Mesenchymal stem cell (in vitro differentiated cells and primary cell): ENCODE measurements at regions not wholly inside any gene's neighbourhood (a gene's known extent, or its start where the extent isn't known, plus 50 kb on each side); places are given as distances from the start of the nearest gene placed in this dataset.

ENCODE experiments used
- DNase-seq: peaks from one replicate; pipeline ENCODE4 v3.0.0-alpha.2; 2013
- H2AFZ ChIP-seq: one replicate; pipeline ENCODE4 v1.6.1; 2013; ENCODE audit warnings: low read depth, mild to moderate bottlenecking, control low read depth, inconsistent platforms, low read length, moderate library complexity
- H2AK5ac ChIP-seq: 2 replicates; pipeline ENCODE4 v1.6.1; 2013; ENCODE audit warnings: low read length, moderate library complexity, mild to moderate bottlenecking, inconsistent platforms; ENCODE audit not compliant: severe bottlenecking
- H2BK120ac ChIP-seq: one replicate; pipeline ENCODE4 v1.6.1; 2013; ENCODE audit warnings: low read depth, mild to moderate bottlenecking, inconsistent platforms, low read length, moderate library complexity
- H2BK12ac ChIP-seq, 2 experiments: one replicate each; pipeline ENCODE4 v1.6.1; 2013; ENCODE audit warnings: inconsistent platforms in 2 of 2, low read length in 2 of 2, mild to moderate bottlenecking in 2 of 2, moderate library complexity in 2 of 2, control low read depth in 1 of 2
- H2BK15ac ChIP-seq: one replicate; pipeline ENCODE4 v1.6.1; 2013; ENCODE audit warnings: mild to moderate bottlenecking, low read depth, inconsistent platforms; ENCODE audit not compliant: poor library complexity, severe bottlenecking
- H2BK5ac ChIP-seq: 2 replicates; pipeline ENCODE4 v1.6.1; 2013; ENCODE audit warnings: low read depth, mild to moderate bottlenecking, low read length, control low read depth, inconsistent platforms; ENCODE audit not compliant: poor library complexity, severe bottlenecking
- H3K14ac ChIP-seq, 2 experiments: one replicate each; pipeline ENCODE4 v1.6.1; 2013; ENCODE audit warnings: inconsistent platforms in 2 of 2, low read length in 2 of 2, control low read depth in 1 of 2, mild to moderate bottlenecking in 1 of 2, moderate library complexity in 1 of 2
- H3K18ac ChIP-seq, 2 experiments: one replicate each; pipeline ENCODE4 v1.6.1; 2013; ENCODE audit warnings: inconsistent platforms in 2 of 2, low read length in 2 of 2, control low read depth in 1 of 2, low read depth in 1 of 2, mild to moderate bottlenecking in 1 of 2
- H3K23ac ChIP-seq, 2 experiments: one replicate each; pipeline ENCODE4 v1.6.1; 2013; ENCODE audit warnings: inconsistent platforms in 2 of 2, low read length in 2 of 2, mild to moderate bottlenecking in 2 of 2, moderate library complexity in 2 of 2, control low read depth in 1 of 2
- H3K27ac ChIP-seq: 2 replicates; pipeline ENCODE4 v1.5.1; 2013; ENCODE audit warnings: mild to moderate bottlenecking, moderate library complexity, low read length, control low read depth, inconsistent platforms; ENCODE audit not compliant: poor library complexity, severe bottlenecking
- H3K27me3 ChIP-seq, 2 experiments: 2 replicates each; pipeline versions ENCODE4 v1.6.1 to v1.7.0; 2013; ENCODE audit warnings: low read length in 2 of 2, mild to moderate bottlenecking in 2 of 2, moderate library complexity in 2 of 2, control low read depth in 1 of 2, inconsistent platforms in 1 of 2; ENCODE audit not compliant: control insufficient read depth in 1 of 2, insufficient read depth in 1 of 2
- H3K36me3 ChIP-seq, 2 experiments: 2 replicates each; pipeline versions ENCODE4 v1.6.1 to v1.7.0; 2013; ENCODE audit warnings: low read length in 2 of 2, control low read depth in 1 of 2, inconsistent platforms in 1 of 2, low read depth in 1 of 2, mild to moderate bottlenecking in 1 of 2; ENCODE audit not compliant: insufficient read depth in 2 of 2, control insufficient read depth in 1 of 2
- H3K4ac ChIP-seq, 2 experiments: one replicate each; pipeline ENCODE4 v1.6.1; 2013; ENCODE audit warnings: inconsistent platforms in 2 of 2, low read length in 2 of 2, mild to moderate bottlenecking in 2 of 2, moderate library complexity in 2 of 2, control low read depth in 1 of 2, low read depth in 1 of 2
- H3K4me1 ChIP-seq: 2 replicates; pipeline ENCODE4 v1.6.1; 2013; ENCODE audit warnings: low read depth, low read length, control low read depth; ENCODE audit not compliant: control insufficient read depth, insufficient read depth
- H3K4me2 ChIP-seq: 2 replicates; pipeline ENCODE4 v1.6.1; 2013; ENCODE audit warnings: low read length, mild to moderate bottlenecking, inconsistent platforms; ENCODE audit not compliant: poor library complexity, severe bottlenecking
- H3K4me3 ChIP-seq, 2 experiments: 2 replicates each; pipeline versions ENCODE4 v1.5.1 to v1.7.0; 2013; ENCODE audit warnings: low read length in 2 of 2, mild to moderate bottlenecking in 2 of 2, control low read depth in 1 of 2, low read depth in 1 of 2; ENCODE audit not compliant: insufficient read depth in 1 of 2
- H3K79me1 ChIP-seq: replicated peaks from 2 replicates; pipeline ENCODE4 v1.6.1; 2013; ENCODE audit warnings: mild to moderate bottlenecking, control low read depth, low read length, inconsistent platforms; ENCODE audit not compliant: poor library complexity, severe bottlenecking
- H3K9ac ChIP-seq: 2 replicates; pipeline ENCODE4 v1.7.0; 2013; ENCODE audit warnings: mild to moderate bottlenecking, low read length, moderate library complexity
- H3K9me3 ChIP-seq: 2 replicates; pipeline ENCODE4 v1.7.0; 2013; ENCODE audit warnings: mild to moderate bottlenecking, low read length; ENCODE audit not compliant: control insufficient read depth
- H4K8ac ChIP-seq: one replicate; pipeline ENCODE4 v1.6.1; 2013; ENCODE audit warnings: inconsistent platforms, mild to moderate bottlenecking, low read length, moderate library complexity
- H4K91ac ChIP-seq: one replicate; pipeline ENCODE4 v1.6.1; 2013; ENCODE audit warnings: mild to moderate bottlenecking, low read length, inconsistent platforms
- WGBS: methylation state at CpG from one replicate; pipeline ENCODE4 v1.1.7; 2013; ENCODE audit warnings: mixed read lengths; 5-methylcytosine and 5-hydroxymethylcytosine counted together

DNA sequence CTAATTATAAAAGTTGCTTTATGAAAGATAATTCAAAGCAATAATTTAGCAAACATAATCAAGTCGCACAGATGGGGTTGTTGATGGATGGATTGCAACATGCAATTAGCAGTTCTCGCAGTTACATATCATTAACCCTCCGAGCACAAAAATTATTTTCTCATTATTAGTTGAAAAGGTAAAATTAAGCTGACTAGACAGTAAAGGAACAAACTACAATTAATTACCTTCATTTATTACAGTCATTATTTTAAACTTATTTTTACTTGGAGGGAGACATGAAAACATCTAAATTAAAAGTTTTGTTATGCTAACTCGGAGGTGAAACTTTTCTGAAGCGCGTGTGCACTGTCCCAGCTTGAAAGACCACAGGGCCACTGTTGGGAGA lies 146.9 kb downstream of the PHETA1 start:
- H2BK15ac ChIP-seq, result no peak overlapping the region
- whole genome bisulfite sequencing, result 88% methylated on average over 3 of the region's 6 CpGs
- no peak overlapping the region for H2BK12ac ChIP-seq
- H3K9me3 ChIP-seq, result no peaks in the 10 kb centered on the region
- H3K27ac ChIP-seq, result no peak overlapping the region
- H3K36me3 ChIP-seq, result no peaks in the 10 kb centered on the region
- no peak overlapping the region for H3K4me3 ChIP-seq
- H2AFZ ChIP-seq, result no peak overlapping the region
- H2BK120ac ChIP-seq, result no peak overlapping the region
- no peaks in the 10 kb centered on the region for H3K4me1 ChIP-seq
- H4K8ac ChIP-seq, result no peak overlapping the region
- no peaks in the 10 kb centered on the region for H3K79me1 ChIP-seq
- no peak overlapping the region for H3K23ac ChIP-seq
- H4K91ac ChIP-seq, result no peak overlapping the region
- H3K27me3 ChIP-seq, result peaks cover 20 to 22% of the 10 kb centered on the region in 2 experiments
- no peak overlapping the region for H3K4me2 ChIP-seq
- H2AK5ac ChIP-seq, result no peak overlapping the region
- no peak overlapping the region for H3K14ac ChIP-seq
- no peak overlapping the region for H3K18ac ChIP-seq
- H3K9ac ChIP-seq, result no peak overlapping the region
- DNase-seq, result no peak
- no peak overlapping the region for H3K4ac ChIP-seq
- H2BK5ac ChIP-seq, result no peak overlapping the region

DNA sequence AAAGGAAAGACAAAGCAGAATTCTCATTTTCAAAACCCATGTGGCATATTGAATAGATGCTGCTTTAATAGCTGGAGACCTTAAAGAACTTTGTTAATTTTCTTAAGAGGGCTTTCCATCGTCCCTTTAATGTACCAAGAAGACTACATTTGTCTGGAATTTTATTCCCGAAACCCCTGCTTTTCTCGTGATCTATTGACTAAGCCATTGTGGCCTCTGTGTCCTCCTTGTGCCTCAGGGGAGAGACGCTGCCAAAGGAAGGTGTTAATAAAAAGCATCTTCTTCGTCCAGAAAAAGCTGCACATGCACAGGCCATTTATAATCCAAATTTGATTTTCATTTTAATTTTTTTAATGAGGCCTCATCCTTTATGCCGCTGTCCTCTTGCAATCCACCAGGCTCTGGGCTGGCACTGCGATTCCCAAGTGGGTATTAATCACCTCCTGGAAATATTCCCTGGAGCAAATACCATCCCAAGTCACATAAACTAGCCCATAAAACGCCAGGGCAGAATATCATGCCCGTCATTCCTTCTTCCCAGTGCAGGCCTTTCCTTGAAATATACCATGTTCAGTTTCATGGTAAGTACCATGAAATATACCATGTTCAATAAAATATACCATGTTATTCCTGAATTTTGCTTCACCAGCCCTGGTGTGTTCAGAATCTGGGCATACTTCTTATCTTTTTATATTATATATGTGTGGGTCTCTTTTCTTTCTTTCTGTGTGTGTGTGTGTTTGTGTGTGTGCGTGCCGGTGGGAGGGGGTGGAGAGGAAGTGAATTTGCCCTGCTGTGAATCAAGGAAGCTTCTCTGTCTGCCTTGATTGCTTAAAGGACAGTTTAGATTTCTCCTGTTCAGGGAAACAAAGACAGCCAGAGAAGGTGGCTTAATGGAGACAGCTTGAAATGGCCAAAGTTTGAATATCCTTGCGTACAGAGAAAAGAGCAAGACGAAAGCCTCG lies 147.6 kb downstream of the PHETA1 start:
- H2AFZ ChIP-seq, result no peak overlapping the region
- no peak overlapping the region for H2BK12ac ChIP-seq
- peaks cover 27% of the 10 kb centered on the region in 2 experiments for H3K27me3 ChIP-seq
- H3K18ac ChIP-seq, result no peak overlapping the region
- no peak overlapping the region for H3K4me3 ChIP-seq
- no peaks in the 10 kb centered on the region for H3K9me3 ChIP-seq
- H3K14ac ChIP-seq, result no peak overlapping the region
- H4K8ac ChIP-seq, result no peak overlapping the region
- no peak overlapping the region for H2BK5ac ChIP-seq
- H3K27ac ChIP-seq, result no peak overlapping the region
- H3K36me3 ChIP-seq, result no peaks in the 10 kb centered on the region
- H2BK120ac ChIP-seq, result no peak overlapping the region
- H3K23ac ChIP-seq, result no peak overlapping the region
- no peak overlapping the region for H3K4ac ChIP-seq
- no peaks in the 10 kb centered on the region for H3K4me1 ChIP-seq
- WGBS, result 78% methylated on average over 12 of the region's 14 CpGs
- H4K91ac ChIP-seq, result no peak overlapping the region
- H2BK15ac ChIP-seq, result no peak overlapping the region
- no peak for DNase-seq
- no peak overlapping the region for H3K9ac ChIP-seq
- H3K4me2 ChIP-seq, result no peak overlapping the region
- H3K79me1 ChIP-seq, result no peaks in the 10 kb centered on the region
- H2AK5ac ChIP-seq, result no peak overlapping the region

DNA sequence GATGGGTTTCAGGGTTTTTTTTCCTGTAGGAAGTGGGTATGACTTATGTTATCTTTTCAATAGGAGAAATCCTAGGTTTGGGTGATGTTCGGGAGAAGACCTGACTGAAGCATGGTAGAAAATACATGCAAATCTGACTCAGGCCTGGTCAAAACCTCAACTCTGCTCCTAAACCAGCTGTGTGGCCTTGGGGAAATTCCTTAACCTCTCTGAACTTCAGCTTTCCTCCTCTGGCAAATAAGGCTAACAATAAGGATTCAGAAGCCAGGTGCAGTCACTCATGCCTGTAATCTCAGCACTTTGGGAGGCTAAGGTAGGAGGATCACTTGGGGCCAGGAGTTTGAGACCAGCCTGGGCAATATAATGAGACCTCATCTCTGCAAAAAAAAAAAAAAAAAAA lies 148.5 kb downstream of the PHETA1 start:
- no peaks in the 10 kb centered on the region for H3K4me1 ChIP-seq
- no peak overlapping the region for H2BK120ac ChIP-seq
- H3K79me1 ChIP-seq, result no peaks in the 10 kb centered on the region
- H4K8ac ChIP-seq, result no peak overlapping the region
- H3K4ac ChIP-seq, result no peak overlapping the region
- no peak overlapping the region for H3K23ac ChIP-seq
- H2BK15ac ChIP-seq, result no peak overlapping the region
- no peak for DNase-seq
- no peak overlapping the region for H3K18ac ChIP-seq
- H4K91ac ChIP-seq, result no peak overlapping the region
- 71% methylated on average over 1 of the region's 1 CpG for WGBS
- no peaks in the 10 kb centered on the region for H3K9me3 ChIP-seq
- no peak overlapping the region for H3K4me3 ChIP-seq
- no peak overlapping the region for H3K9ac ChIP-seq
- no peaks in the 10 kb centered on the region for H3K36me3 ChIP-seq
- no peak overlapping the region for H2AFZ ChIP-seq
- no peak overlapping the region for H2AK5ac ChIP-seq
- peaks cover 24 to 33% of the 10 kb centered on the region in 2 experiments for H3K27me3 ChIP-seq
- H3K4me2 ChIP-seq, result no peak overlapping the region
- H3K27ac ChIP-seq, result no peak overlapping the region
- no peak overlapping the region for H3K14ac ChIP-seq
- H2BK12ac ChIP-seq, result no peak overlapping the region
- H2BK5ac ChIP-seq, result no peak overlapping the region

DNA sequence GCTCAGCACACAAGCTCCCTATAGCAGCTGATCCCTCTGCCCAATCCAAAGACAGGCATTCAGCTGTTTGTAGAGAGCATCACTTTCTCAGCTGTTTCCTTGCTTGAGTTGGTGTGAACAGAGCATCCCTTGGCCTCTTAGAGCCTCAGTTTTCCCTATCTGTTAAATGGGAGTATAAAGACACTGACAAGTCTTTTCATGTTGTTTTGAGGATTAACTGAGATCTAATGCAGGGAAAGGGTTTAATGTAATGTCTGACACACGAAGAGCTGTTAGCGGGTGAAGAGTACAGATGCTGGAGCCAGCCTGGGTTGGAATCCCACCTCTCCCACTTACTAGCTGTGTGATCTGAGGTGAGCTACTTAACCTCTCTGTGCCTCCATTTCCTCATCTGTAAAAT lies 149.5 kb downstream of the PHETA1 start:
- no peak for DNase-seq
- 92% methylated on average over 2 of the region's 2 CpGs for WGBS
- no peak overlapping the region for H2BK12ac ChIP-seq

More for the DNA sequence above, 149.5 kb downstream of the PHETA1 start:
- no peaks in the 10 kb centered on the region for H3K4me1 ChIP-seq
- no peaks in the 10 kb centered on the region for H3K9me3 ChIP-seq
- no peaks in the 10 kb centered on the region for H3K79me1 ChIP-seq
- H3K27ac ChIP-seq, result no peak overlapping the region
- H3K9ac ChIP-seq, result no peak overlapping the region
- H2BK15ac ChIP-seq, result no peak overlapping the region
- no peak overlapping the region for H3K4me2 ChIP-seq
- H2AFZ ChIP-seq, result no peak overlapping the region
- H2AK5ac ChIP-seq, result no peak overlapping the region
- no peak overlapping the region for H3K23ac ChIP-seq
- H3K36me3 ChIP-seq, result no peaks in the 10 kb centered on the region
- no peak overlapping the region for H4K91ac ChIP-seq
- no peak overlapping the region for H3K18ac ChIP-seq
- H2BK120ac ChIP-seq, result no peak overlapping the region
- H3K27me3 ChIP-seq, result peaks cover 25 to 29% of the 10 kb centered on the region in 2 experiments
- H2BK5ac ChIP-seq, result no peak overlapping the region
- no peak overlapping the region for H3K4me3 ChIP-seq
- no peak overlapping the region for H4K8ac ChIP-seq
- H3K14ac ChIP-seq, result no peak overlapping the region
- H3K4ac ChIP-seq, result no peak overlapping the region
